Suprapubic skin (tissue), 4 donors: ENCODE measurements at regions not wholly inside any gene's neighbourhood (a gene's known extent, or its start where the extent isn't known, plus 50 kb on each side); places are given as distances from the start of the nearest gene placed in this dataset.

Source experiments
- DNase-seq, 2 donors: peaks; one replicate each; pipeline ENCODE4 v3.0.0-alpha.2; 2019; ENCODE audit warnings: low spot score in 2 of 2
- H3K27ac ChIP-seq: fragments of 200-600 bp; sonication (generic); one replicate; pipeline ENCODE4 v1.5.1; 2019
- H3K27me3 ChIP-seq: fragments of 200-600 bp; sonication (generic); one replicate; pipeline ENCODE4 v1.5.1; 2019
- H3K36me3 ChIP-seq: fragments of 200-600 bp; sonication (generic); one replicate; pipeline ENCODE4 v1.5.1; 2019
- H3K4me1 ChIP-seq: fragments of 200-600 bp; sonication (generic); one replicate; pipeline ENCODE4 v1.5.1; 2019
- H3K4me3 ChIP-seq: fragments of 200-600 bp; sonication (generic); one replicate; pipeline ENCODE4 v1.5.1; 2019; ENCODE audit warnings: mild to moderate bottlenecking
- H3K9me3 ChIP-seq: fragments of 200-600 bp; sonication (generic); one replicate; pipeline ENCODE4 v1.5.1; 2019
- CTCF ChIP-seq, 2 donors: fragments of 200-600 bp in 1 of 2; fragments of 450-650 bp in 1 of 2; sonication (generic) in 1 of 2; IDR thresholded peaks; one replicate each; pipeline ENCODE4 v1.5.1; 2016 to 2019; ENCODE audit warnings: antibody characterized with exemption in 2 of 2, mild to moderate bottlenecking in 1 of 2, moderate library complexity in 1 of 2
- EP300 ChIP-seq: sonication (generic); formaldehyde crosslinking; IDR thresholded peaks from one replicate; pipeline ENCODE4 v1.6.1; 2017; ENCODE audit warnings: antibody characterized with exemption
- POLR2A ChIP-seq, 2 donors: fragments of 450-650 bp; IDR thresholded peaks; one replicate each; pipeline ENCODE4 v1.6.1; 2017; ENCODE audit warnings: antibody characterized with exemption in 2 of 2, mild to moderate bottlenecking in 2 of 2, moderate library complexity in 2 of 2
- POLR2AphosphoS5 ChIP-seq, 3 donors: sonication (generic); formaldehyde crosslinking; IDR thresholded peaks; one replicate each; pipeline ENCODE4 v1.6.1; 2017; ENCODE audit warnings: antibody characterized with exemption in 3 of 3
- WGBS: methylation state at CpG from one replicate; pipeline ENCODE4 v1.1.5; 2018; 5-methylcytosine and 5-hydroxymethylcytosine counted together

- Histone ChIP-seq H3K27me3 (peaks cover 33% of the 10 kb centered on the region), H3K27ac (no peak overlapping the region), H3K36me3 (no peaks in the 10 kb centered on the region), H3K9me3 (no peaks in the 10 kb centered on the region), H3K4me1 (no peaks in the 10 kb centered on the region), H3K4me3 (no peak overlapping the region)
- WGBS: 77% methylated on average over 2 of the region's 2 CpGs
- TF ChIP-seq POLR2A (IDR thresholded peaks at IDR 0.05): no peak
- no peak for TF ChIP-seq CTCF (IDR thresholded peaks at IDR 0.05)
- no peak for TF ChIP-seq POLR2AphosphoS5 (IDR thresholded peaks at IDR 0.05)
- TF ChIP-seq EP300: no peak
- no peak for DNase-seq
Measured at GRCh38 chr21:36596174-36596573, 102.7 kb upstream of the SIM2 start.

DNA sequence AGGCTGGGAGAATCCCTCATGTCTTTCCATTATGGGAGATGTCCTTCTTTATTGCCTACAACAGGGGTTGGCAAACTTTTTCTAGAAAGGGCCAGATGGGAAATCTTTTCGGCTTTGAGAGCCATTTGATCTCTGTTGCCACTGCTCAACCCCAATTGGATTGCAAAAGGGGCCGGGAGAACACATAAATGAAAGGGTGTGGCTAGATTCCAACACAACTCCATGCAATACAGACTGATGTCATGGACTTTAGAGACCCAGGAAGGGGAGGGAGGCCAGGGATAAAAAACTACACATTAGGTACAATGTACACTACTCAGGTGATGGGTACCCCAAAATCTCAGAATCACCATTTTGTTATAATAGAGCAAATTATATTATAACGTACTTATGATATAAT lies 97.6 kb upstream of the SIM2 start:
- Histone ChIP-seq H3K4me1 (no peaks in the 10 kb centered on the region), H3K4me3 (no peak overlapping the region), H3K27me3 (peaks cover 43% of the 10 kb centered on the region), H3K36me3 (no peaks in the 10 kb centered on the region), H3K9me3 (no peaks in the 10 kb centered on the region), H3K27ac (no peak overlapping the region)
- no peak for TF ChIP-seq POLR2AphosphoS5 (IDR thresholded peaks at IDR 0.05)
- TF ChIP-seq CTCF (IDR thresholded peaks at IDR 0.05): no peak
- no peak for TF ChIP-seq EP300
- no peak for TF ChIP-seq POLR2A (IDR thresholded peaks at IDR 0.05)
- no peak for DNase-seq
- 41% methylated on average over 3 of the region's 3 CpGs for WGBS

DNA sequence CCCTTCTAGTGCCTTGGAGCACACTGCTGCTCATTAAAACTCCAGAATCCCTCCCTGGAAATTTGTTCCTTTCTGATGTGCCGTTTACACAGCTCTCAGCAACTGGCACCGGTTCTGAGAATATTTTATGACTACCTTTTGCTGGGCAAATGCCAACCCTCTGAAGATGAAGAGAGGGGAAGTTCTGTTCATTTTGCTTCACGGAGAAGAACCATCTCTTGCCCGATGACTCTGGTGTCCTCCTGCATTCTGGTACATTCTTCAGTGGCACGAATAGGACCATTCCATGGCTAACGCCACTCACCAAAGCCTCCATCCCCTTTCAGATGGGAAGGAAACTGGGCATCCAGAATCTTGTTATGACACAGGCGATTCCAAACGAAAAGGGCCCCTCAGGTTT lies 96.2 kb upstream of the SIM2 start:
- no peak for DNase-seq
- 49% methylated on average over 8 of the region's 8 CpGs for WGBS
- no peak overlapping the region for H3K4me3 ChIP-seq
- no peaks in the 10 kb centered on the region for H3K4me1 ChIP-seq
- no peak for TF ChIP-seq POLR2A (IDR thresholded peaks at IDR 0.05)
- no peak for TF ChIP-seq CTCF (IDR thresholded peaks at IDR 0.05)
- no peak for TF ChIP-seq POLR2AphosphoS5 (IDR thresholded peaks at IDR 0.05)
- TF ChIP-seq EP300: no peak
- no peaks in the 10 kb centered on the region for H3K9me3 ChIP-seq
- peaks cover 45% of the 10 kb centered on the region for H3K27me3 ChIP-seq
- no peaks in the 10 kb centered on the region for H3K36me3 ChIP-seq
- H3K27ac ChIP-seq: no peak overlapping the region

DNA sequence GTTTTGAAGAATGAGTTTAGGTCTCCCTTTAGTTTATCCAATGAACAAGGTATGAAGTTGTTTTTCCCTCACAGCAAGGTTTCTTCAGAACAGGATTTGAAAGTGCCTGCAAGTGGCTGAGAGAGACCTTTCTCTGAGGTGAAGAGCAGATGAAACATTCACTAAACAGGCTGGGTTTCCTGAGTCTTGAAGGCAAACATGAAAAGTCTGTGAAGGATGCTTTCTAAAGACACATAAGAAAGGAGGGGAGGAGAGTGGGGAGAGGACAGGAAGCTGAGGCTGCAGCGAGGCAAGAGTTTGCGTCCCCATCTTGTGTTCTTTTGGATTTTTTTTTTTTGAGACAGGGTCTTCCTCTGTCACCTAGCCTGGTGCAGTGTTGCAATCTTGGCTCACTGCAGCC lies 95.7 kb upstream of the SIM2 start:
- Histone ChIP-seq H3K4me1 (no peaks in the 10 kb centered on the region), H3K36me3 (no peaks in the 10 kb centered on the region), H3K27me3 (peaks cover 45% of the 10 kb centered on the region), H3K4me3 (no peak overlapping the region), H3K27ac (no peak overlapping the region), H3K9me3 (no peaks in the 10 kb centered on the region)
- DNase-seq: no peak
- 47% methylated on average over 2 of the region's 2 CpGs for whole genome bisulfite sequencing
- no peak for TF ChIP-seq EP300
- TF ChIP-seq POLR2A (IDR thresholded peaks at IDR 0.05): no peak
- TF ChIP-seq CTCF (IDR thresholded peaks at IDR 0.05): no peak
- TF ChIP-seq POLR2AphosphoS5 (IDR thresholded peaks at IDR 0.05): no peak

GRCh38 chr21:36605426-36605825 lies 93.5 kb upstream of the SIM2 start:
- peaks cover 41% of the 10 kb centered on the region for H3K27me3 ChIP-seq
- no peaks in the 10 kb centered on the region for H3K36me3 ChIP-seq
- no peak for DNase-seq
- TF ChIP-seq CTCF (IDR thresholded peaks at IDR 0.05) (no peak), EP300 (no peak), POLR2AphosphoS5 (IDR thresholded peaks at IDR 0.05) (no peak)
- no peaks in the 10 kb centered on the region for H3K4me1 ChIP-seq
- H3K9me3 ChIP-seq: no peaks in the 10 kb centered on the region
- WGBS: 71% methylated on average over 8 of the region's 8 CpGs
- H3K27ac ChIP-seq: no peak overlapping the region
- H3K4me3 ChIP-seq: no peak overlapping the region
